ENCODE measurements at regions not wholly inside any gene's neighbourhood (a gene's known extent, or its start where the extent isn't known, plus 50 kb on each side); places are given as distances from the start of the nearest gene placed in this dataset.

GRCh38 chr21:39103689-39104088 lies 79.6 kb downstream of the PSMG1 start:
- Histone ChIP-seq H3K4me1 (no peaks in the 10 kb centered on the region), H3K27me3 (no peaks in the 10 kb centered on the region), H3K9me3 (no peaks in the 10 kb centered on the region), H3K4me3 (ENCODE audit: low read depth, low read length) (no peak overlapping the region), H3K36me3 (no peaks in the 10 kb centered on the region)
- DNase-seq, result no peak
- TF ChIP-seq CTCF (IDR thresholded peaks at IDR 0.05; ENCODE audit: low read depth, low read length), result no peak

DNA sequence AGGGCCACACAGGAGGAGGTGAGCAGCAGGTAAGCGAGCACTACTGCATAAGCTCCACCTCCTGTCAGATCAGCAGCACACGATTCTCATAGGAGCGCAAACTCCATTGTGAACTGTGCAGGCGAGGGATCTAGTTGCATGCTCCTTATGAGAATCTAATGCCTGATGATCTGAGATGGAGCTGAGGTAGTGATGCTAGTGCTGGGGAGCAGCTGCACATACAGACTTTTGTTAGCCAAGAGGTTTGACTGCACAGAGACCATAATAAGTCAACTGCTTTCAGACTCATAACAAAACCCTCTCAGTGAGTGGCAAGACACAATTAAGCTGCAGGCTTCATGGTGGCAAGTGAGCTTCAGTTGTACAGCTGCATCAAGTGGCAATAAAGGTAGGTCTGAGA lies 83.4 kb downstream of the PSMG1 start:
- Histone ChIP-seq H3K4me3 (ENCODE audit: low read depth, low read length) (no peak overlapping the region), H3K27me3 (no peaks in the 10 kb centered on the region), H3K4me1 (no peaks in the 10 kb centered on the region), H3K9me3 (no peaks in the 10 kb centered on the region), H3K36me3 (no peaks in the 10 kb centered on the region)
- TF ChIP-seq CTCF (IDR thresholded peaks at IDR 0.05; ENCODE audit: low read depth, low read length), result no peak
- no peak for DNase-seq

DNA sequence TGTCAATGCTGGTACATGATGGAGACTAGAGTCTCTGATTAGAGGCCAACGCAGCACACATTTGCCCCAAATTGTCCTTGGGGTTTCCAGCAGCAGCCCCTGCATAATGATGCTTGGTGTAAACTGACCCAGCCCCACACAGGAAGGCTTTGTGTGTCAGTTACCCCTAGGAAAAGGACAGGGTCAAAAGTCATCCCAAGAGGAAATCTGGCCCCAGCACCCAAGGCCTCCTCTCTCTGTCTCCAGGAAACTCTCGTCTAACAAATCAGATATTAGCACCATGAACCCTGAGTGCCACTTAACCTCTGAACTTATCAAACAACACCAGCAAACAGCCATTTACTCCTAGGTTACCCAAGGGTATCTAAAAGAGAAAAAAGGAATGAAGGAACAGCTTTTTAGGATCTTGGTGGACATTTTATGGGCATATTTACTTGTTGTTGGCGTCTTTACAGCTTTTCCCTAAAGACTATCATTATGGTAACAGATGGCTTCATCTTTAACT lies 84.5 kb downstream of the PSMG1 start:
- H3K4me1 ChIP-seq, result no peaks in the 10 kb centered on the region
- no peak for DNase-seq
- H3K27me3 ChIP-seq, result no peaks in the 10 kb centered on the region
- no peak for TF ChIP-seq CTCF (IDR thresholded peaks at IDR 0.05; ENCODE audit: low read depth, low read length)
- H3K9me3 ChIP-seq, result no peaks in the 10 kb centered on the region
- H3K4me3 ChIP-seq (ENCODE audit: low read depth, low read length), result no peak overlapping the region
- H3K36me3 ChIP-seq, result no peaks in the 10 kb centered on the region

GRCh38 chr21:39097981-39098380 lies 85.3 kb downstream of the PSMG1 start:
- TF ChIP-seq CTCF (IDR thresholded peaks at IDR 0.05; ENCODE audit: low read depth, low read length), result no peak
- no peak for DNase-seq
- Histone ChIP-seq H3K9me3 (no peaks in the 10 kb centered on the region), H3K4me1 (no peaks in the 10 kb centered on the region), H3K27me3 (no peaks in the 10 kb centered on the region), H3K4me3 (ENCODE audit: low read depth, low read length) (no peak overlapping the region), H3K36me3 (no peaks in the 10 kb centered on the region)

- TF ChIP-seq CTCF (IDR thresholded peaks at IDR 0.05; ENCODE audit: low read depth, low read length), result no peak
- Histone ChIP-seq H3K4me1 (no peaks in the 10 kb centered on the region), H3K36me3 (no peaks in the 10 kb centered on the region), H3K9me3 (no peaks in the 10 kb centered on the region), H3K27me3 (no peaks in the 10 kb centered on the region), H3K4me3 (ENCODE audit: low read depth, low read length) (no peak overlapping the region)
- no peak for DNase-seq
Observed at GRCh38 chr21:39097335-39097861, 85.9 kb downstream of the PSMG1 start.

DNA sequence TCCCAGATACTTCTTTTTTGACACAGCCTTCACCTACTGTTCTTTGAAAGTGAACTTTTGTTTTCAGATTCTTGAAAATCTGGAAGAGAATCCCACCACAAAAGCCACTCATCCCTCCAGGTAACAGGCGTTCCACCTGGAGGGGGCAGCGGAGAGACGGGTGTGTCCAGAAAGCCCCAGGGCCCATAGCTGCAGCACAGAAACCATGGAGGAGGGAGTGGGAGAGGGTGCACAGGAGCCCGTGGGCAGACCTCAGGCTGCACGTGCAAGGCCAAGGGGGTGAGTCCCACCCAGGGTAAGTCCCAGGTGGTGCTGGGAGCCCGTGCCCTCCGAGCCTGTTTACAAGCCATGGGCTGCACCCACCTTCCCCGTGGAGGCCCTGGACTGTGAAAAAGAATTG lies 86.5 kb downstream of the PSMG1 start:
- Histone ChIP-seq H3K27me3 (no peaks in the 10 kb centered on the region), H3K36me3 (no peaks in the 10 kb centered on the region), H3K4me1 (no peaks in the 10 kb centered on the region), H3K9me3 (no peaks in the 10 kb centered on the region), H3K4me3 (ENCODE audit: low read depth, low read length) (no peak overlapping the region)
- peak; percentile 14; the same call in 1 of the 2 replicates for TF ChIP-seq CTCF (IDR thresholded peaks at IDR 0.05; ENCODE audit: low read depth, low read length)
- DNase-seq, result no peak

All from BE2C (cell line).